Panc1 (cell line): ENCODE measurements at regions not wholly inside any gene's neighbourhood (a gene's known extent, or its start where the extent isn't known, plus 50 kb on each side); places are given as distances from the start of the nearest gene placed in this dataset.

Experiments
- ATAC-seq: fragments of 200-7000 bp; cut with Tn5 transposase; 2 replicates; pipeline ENCODE4 v1.9.1; 2020; ENCODE audit warnings: mild to moderate bottlenecking, moderate library complexity
- BruUV-seq: library from RNA; stranded (reverse); fragments of 400-500 nt; replicated peaks from 2 replicates; lab custom pipeline; 2021; lab: Mats Ljungman, UMichigan
- CTCF ChIA-PET: fragments of 300-600 bp; sonication (Branson Sonifier 250); formaldehyde crosslinking; loops from one replicate; lab custom pipeline; 2022; ENCODE audit warnings: antibody characterized with exemption; lab: Charles Lee
- POLR2A ChIA-PET: fragments of 300-600 bp; sonication (Branson Sonifier 250); formaldehyde crosslinking; loops from one replicate; lab custom pipeline; 2022; ENCODE audit warnings: antibody characterized with exemption; lab: Charles Lee
- DNase-seq: peaks from one replicate; pipeline ENCODE4 v3.0.0-alpha.2; 2010; ENCODE audit warnings: low read depth, low spot score
- H3K27ac ChIP-seq: 2 replicates; pipeline ENCODE4 v1.5.1; 2011; ENCODE audit warnings: mild to moderate bottlenecking, low read length, inconsistent platforms
- H3K27me3 ChIP-seq: fragments of 200-500 bp; sonication (Bioruptor generic); 2 replicates; pipeline ENCODE4 v1.6.0; 2014; ENCODE audit warnings: low read length, inconsistent platforms; ENCODE audit not compliant: control insufficient read depth, insufficient read depth
- H3K36me3 ChIP-seq: fragments of 200-500 bp; sonication (Bioruptor generic); 2 replicates; pipeline ENCODE4 v1.5.1; 2014; ENCODE audit warnings: inconsistent platforms, mild to moderate bottlenecking, low read length, moderate library complexity; ENCODE audit not compliant: control insufficient read depth, insufficient read depth
- H3K4me1 ChIP-seq: 2 replicates; pipeline ENCODE4 v1.5.1; 2011; ENCODE audit warnings: inconsistent platforms, mild to moderate bottlenecking, low read length, moderate library complexity; ENCODE audit not compliant: control insufficient read depth, insufficient read depth
- H3K4me3 ChIP-seq, 2 experiments: 2 replicates each; pipeline ENCODE4 v1.5.1; 2011 to 2012; ENCODE audit warnings: low read depth in 2 of 2, low read length in 2 of 2, mild to moderate bottlenecking in 2 of 2, inconsistent platforms in 1 of 2, moderate library complexity in 1 of 2
- H3K9me3 ChIP-seq: fragments of 200-500 bp; sonication (Bioruptor generic); 2 replicates; pipeline ENCODE4 v1.5.1; 2014; ENCODE audit warnings: low read depth, mild to moderate bottlenecking, inconsistent platforms, low read length, moderate library complexity; ENCODE audit not compliant: control insufficient read depth, insufficient read depth
- CTCF ChIP-seq: fragments of 450-650 bp; IDR thresholded peaks from 2 replicates; pipeline ENCODE4 v1.5.1; 2017; ENCODE audit warnings: mild to moderate bottlenecking
- POLR2AphosphoS5 ChIP-seq: IDR thresholded peaks from 2 replicates; pipeline ENCODE4 v1.6.1; 2012; ENCODE audit warnings: mild to moderate bottlenecking, low read depth, low read length, moderate library complexity
- REST ChIP-seq, 2 experiments: IDR thresholded peaks; 2 replicates each; pipeline ENCODE4 v1.6.1; 2011 to 2012; ENCODE audit warnings: low read depth in 2 of 2, control low read depth in 1 of 2, low read length in 1 of 2, mild to moderate bottlenecking in 1 of 2, moderate library complexity in 1 of 2; ENCODE audit not compliant: insufficient read depth in 1 of 2
- SIN3A ChIP-seq: IDR thresholded peaks from 2 replicates; pipeline ENCODE4 v1.6.1; 2012; ENCODE audit warnings: low read depth, mild to moderate bottlenecking, low read length, moderate library complexity, borderline replicate concordance; ENCODE audit not compliant: insufficient read depth
- TCF7L2 ChIP-seq: IDR thresholded peaks from 2 replicates; pipeline ENCODE4 v1.6.1; 2011; ENCODE audit warnings: mild to moderate bottlenecking, low read depth, low read length, inconsistent platforms
- in situ Hi-C: cut with HindIII; loops from 2 replicates; pipeline ENCODE4 v1.10.0; 2016; ENCODE audit warnings: low sequenced_read_pairs, low pct_unique_long_range_greater_than_20kb
- intact Hi-C: fragments of 100-400 bp; cut with micrococcal nuclease; formaldehyde crosslinking; loops from one replicate; pipeline ENCODE4 v1.10.0; 2022; ENCODE audit not compliant: unreplicated experiment

GRCh38 chr15:66851311-66852063 lies 149.5 kb downstream of the SMAD6 start:
- BruUV-seq: no TSS peak
- no peaks in the 10 kb centered on the region for H3K36me3 ChIP-seq
- H3K4me3 ChIP-seq: peak overlapping the region in 1 of 2 experiments; percentile 7; a peak in 1 of 4 replicates
- peak; percentile 99 for TF ChIP-seq CTCF
- TF ChIP-seq SIN3A: no peak
- peak; percentile 56 for TF ChIP-seq POLR2AphosphoS5
- DNase-seq (no peak), ATAC-seq (peak; percentile 86)
- peaks cover 56% of the 10 kb centered on the region for H3K4me1 ChIP-seq
- no peaks in the 10 kb centered on the region for H3K9me3 ChIP-seq
- peak overlapping the region; percentile 93 for H3K27ac ChIP-seq
- CTCF ChIA-PET: interaction anchor here (0.6 to 2.3 kb wide), 20 partner anchors 9 to 266 kb away, joined by 3 to 11 read pairs (median 5); no protein-coding TSS in a partner anchor
- POLR2A ChIA-PET: interaction anchor here (0.6 kb wide), 3 partner anchors 35 to 58 kb away, joined by 3 to 7 read pairs (median 5); no protein-coding TSS in a partner anchor
- in situ Hi-C loops: no loop called here
- intact Hi-C loops: loop anchor here (2.0 to 5.0 kb wide), 4 partner anchors 64 to 249 kb away; no protein-coding TSS in a partner anchor
- no peaks in the 10 kb centered on the region for H3K27me3 ChIP-seq

GRCh38 chr15:66852064-66852905 lies 150.2 kb downstream of the SMAD6 start:
- TF ChIP-seq TCF7L2: no peak
- TF ChIP-seq POLR2AphosphoS5: no peak
- no peak for TF ChIP-seq REST (IDR thresholded peaks at IDR 0.05; ENCODE audit: insufficient read depth in 1 of 2, low read depth in 2 of 2, low read length in 1 of 2)
- no peak for TF ChIP-seq CTCF
- TF ChIP-seq SIN3A: no peak
- in situ Hi-C loops (no loop called here), intact Hi-C loops (loop anchor here (5.0 kb wide), 3 partner anchors 65 to 145 kb away; no protein-coding TSS in a partner anchor)
- no TSS peak for BruUV-seq
- POLR2A ChIA-PET: interaction anchor here (0.6 kb wide), 3 partner anchors 53 to 1294 kb away, joined by 3 read pairs; no protein-coding TSS in a partner anchor
- Histone ChIP-seq H3K27ac (peak overlapping the region; percentile 93), H3K9me3 (no peaks in the 10 kb centered on the region), H3K27me3 (no peaks in the 10 kb centered on the region), H3K4me3 (no peak overlapping the region), H3K4me1 (peaks cover 55% of the 10 kb centered on the region), H3K36me3 (no peaks in the 10 kb centered on the region)
- DNase-seq (no peak), ATAC-seq (no peak)
- CTCF ChIA-PET: interaction anchor here (0.6 to 2.3 kb wide), 14 partner anchors 13 to 265 kb away, joined by 3 to 11 read pairs (median 6); no protein-coding TSS in a partner anchor
